ENCODE measurements at regions not wholly inside any gene's neighbourhood (a gene's known extent, or its start where the extent isn't known, plus 50 kb on each side); places are given as distances from the start of the nearest gene placed in this dataset.

- no peak for TF ChIP-seq ELF1 (IDR thresholded peaks at IDR 0.05; ENCODE audit: borderline replicate concordance, low read depth)
- no peak for TF ChIP-seq ZBTB33 (IDR thresholded peaks at IDR 0.05; ENCODE audit: extremely low read depth, insufficient replicate concordance, low read length)
- TF ChIP-seq POLR2AphosphoS5 (IDR thresholded peaks at IDR 0.05; ENCODE audit: low read depth, low read length) = no peak
- TF ChIP-seq ZFX (IDR thresholded peaks at IDR 0.05) = no peak
- no peak for TF ChIP-seq TCF7L2 (IDR thresholded peaks at IDR 0.05; ENCODE audit: borderline replicate concordance, extremely low read depth, insufficient read depth, insufficient read length)
- no peak for TF ChIP-seq EGR1 (IDR thresholded peaks at IDR 0.05; ENCODE audit: low read depth)
Observed at GRCh38 chr5:2430606-2431005, 320.9 kb downstream of the IRX2 start (continued).

GRCh38 chr5:2427983-2428382 is 323.5 kb downstream of the IRX2 start:
- ATAC-seq (no peak), DNase-seq (ENCODE audit: low read depth, low spot score) (no peak)
- Histone ChIP-seq H4K20me1 (ENCODE audit: insufficient read depth) (no peaks in the 10 kb centered on the region), H2AFZ (ENCODE audit: low read depth, low read length, poor library complexity, severe bottlenecking) (no peak overlapping the region), H3K79me2 (ENCODE audit: insufficient read depth, low read length) (no peaks in the 10 kb centered on the region), H3K4me1 (ENCODE audit: control insufficient read depth in 1 of 2, insufficient read depth in 2 of 2, low read length in 2 of 2) (no peaks in the 10 kb centered on the region), H3K9me2 (ENCODE audit: insufficient read depth) (no peaks in the 10 kb centered on the region), H3K9ac (ENCODE audit: low read length) (no peak overlapping the region), H3K36me3 (ENCODE audit: control insufficient read depth in 1 of 2, insufficient read depth in 2 of 2, low read length in 2 of 2) (no peaks in the 10 kb centered on the region), H3K27me3 (ENCODE audit: insufficient read depth, low read length) (no peaks in the 10 kb centered on the region), H3K9me3 (ENCODE audit: control insufficient read depth in 1 of 2, insufficient read depth in 1 of 2, low read depth in 1 of 2, low read length in 2 of 2) (peaks cover 17 to 30% of the 10 kb centered on the region in 2 experiments; a peak in 3 of 4 replicates), H3K4me2 (ENCODE audit: low read length) (no peak overlapping the region), H3K4me3 (replicated peaks in 1 of 2; ENCODE audit: low read depth in 1 of 2, low read length in 2 of 2) (no peak overlapping the region), H3K27ac (ENCODE audit: low read depth, low read length) (no peak overlapping the region)
- ChIA-PET RAD21 (ENCODE audit: low non-redundant PET in 1 of 2, low total read pairs in 2 of 2, uncharacterized antibody in 2 of 2, unreplicated experiment in 2 of 2) (no interaction called here), POLR2A (no interaction called here), CTCF (no interaction called here)
- intact Hi-C loops (cut with micrococcal nuclease) = no loop called here
- BruUV-seq (replicated peaks) = no TSS peak
- TF ChIP-seq ZBTB33 (IDR thresholded peaks at IDR 0.05; ENCODE audit: extremely low read depth, insufficient replicate concordance, low read length) (no peak), EZH2phosphoT487 (IDR thresholded peaks at IDR 0.05; ENCODE audit: borderline replicate concordance) (no peak), FOSL1 (IDR thresholded peaks at IDR 0.05; ENCODE audit: low read depth) (no peak), ZFX (IDR thresholded peaks at IDR 0.05) (no peak)

All from HCT116 (cell line).